ENCODE measurements at regions not wholly inside any gene's neighbourhood (a gene's known extent, or its start where the extent isn't known, plus 50 kb on each side); places are given as distances from the start of the nearest gene placed in this dataset.
"Not testable (repeated sequence)": the region's sequence is repeated elsewhere in the genome, so short reads cannot be mapped to it uniquely, and the experiment has no call there.

DNA sequence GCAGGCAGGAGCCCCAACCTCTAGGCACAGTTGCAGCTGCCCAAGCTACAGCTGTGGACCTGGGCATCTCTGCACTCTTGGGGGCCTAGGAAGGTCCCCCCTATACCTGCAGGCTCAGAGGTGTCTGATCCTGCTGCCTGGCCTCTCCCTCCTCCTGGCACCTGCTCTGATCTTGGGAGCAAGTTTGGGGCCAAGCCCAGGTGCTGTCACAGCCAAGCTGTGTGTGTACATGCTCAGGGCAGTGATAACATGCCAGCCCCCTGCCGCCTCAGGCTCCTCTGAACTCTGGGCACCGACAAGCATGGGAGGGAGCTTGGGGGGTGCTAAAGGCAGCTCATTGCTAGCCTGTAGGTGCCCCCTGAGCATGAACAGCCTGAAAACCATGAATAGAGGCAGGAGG is 829.6 kb upstream of the VRK2 start:
- no peaks in the 10 kb centered on the region for H3K4me1 ChIP-seq
- no peaks in the 10 kb centered on the region for H3K27me3 ChIP-seq
- peaks cover 0 to 13% (median 2%) of the 10 kb centered on the region in 4 donors for H3K9me3 ChIP-seq
- H3K27ac ChIP-seq, result no peak overlapping the region
- H3K36me3 ChIP-seq, result no peaks in the 10 kb centered on the region
- intact Hi-C loops (cut with DNase I), result no loop called here
- WGBS, 2 donors, result 93 to 98% methylated on average over 2 of the region's 2 CpGs
- H3K4me3 ChIP-seq, result no peak overlapping the region
- TF ChIP-seq EP300 (IDR thresholded peaks at IDR 0.05) (no peak), POLR2AphosphoS5 (IDR thresholded peaks at IDR 0.05) (no peak), POLR2A (IDR thresholded peaks at IDR 0.05) (no peak)
- TF ChIP-seq, protein P1, sequence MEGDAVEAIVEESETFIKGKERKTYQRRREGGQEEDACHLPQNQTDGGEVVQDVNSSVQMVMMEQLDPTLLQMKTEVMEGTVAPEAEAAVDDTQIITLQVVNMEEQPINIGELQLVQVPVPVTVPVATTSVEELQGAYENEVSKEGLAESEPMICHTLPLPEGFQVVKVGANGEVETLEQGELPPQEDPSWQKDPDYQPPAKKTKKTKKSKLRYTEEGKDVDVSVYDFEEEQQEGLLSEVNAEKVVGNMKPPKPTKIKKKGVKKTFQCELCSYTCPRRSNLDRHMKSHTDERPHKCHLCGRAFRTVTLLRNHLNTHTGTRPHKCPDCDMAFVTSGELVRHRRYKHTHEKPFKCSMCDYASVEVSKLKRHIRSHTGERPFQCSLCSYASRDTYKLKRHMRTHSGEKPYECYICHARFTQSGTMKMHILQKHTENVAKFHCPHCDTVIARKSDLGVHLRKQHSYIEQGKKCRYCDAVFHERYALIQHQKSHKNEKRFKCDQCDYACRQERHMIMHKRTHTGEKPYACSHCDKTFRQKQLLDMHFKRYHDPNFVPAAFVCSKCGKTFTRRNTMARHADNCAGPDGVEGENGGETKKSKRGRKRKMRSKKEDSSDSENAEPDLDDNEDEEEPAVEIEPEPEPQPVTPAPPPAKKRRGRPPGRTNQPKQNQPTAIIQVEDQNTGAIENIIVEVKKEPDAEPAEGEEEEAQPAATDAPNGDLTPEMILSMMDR (IDR thresholded peaks at IDR 0.05), result no peak
- DNase-seq, result no peak

DNA sequence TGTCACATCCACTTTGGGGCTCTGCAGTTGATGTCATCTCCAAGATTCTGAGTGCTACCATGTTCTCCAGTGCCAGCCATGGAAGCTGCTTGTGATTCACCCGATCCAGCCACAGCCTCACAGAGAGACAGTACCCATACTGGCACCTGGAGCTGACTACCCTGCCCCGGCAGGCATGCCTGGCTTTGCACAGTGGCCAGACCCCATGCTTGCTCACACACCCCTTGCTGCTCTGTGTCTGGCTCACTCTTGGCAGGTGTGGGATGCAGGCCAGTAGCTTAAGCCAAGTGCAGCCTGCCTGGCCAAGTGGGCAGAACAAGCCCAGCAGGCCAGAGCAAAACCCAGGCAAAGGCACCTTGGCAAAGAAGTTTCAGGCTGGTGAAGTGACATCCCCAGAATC is 828.4 kb upstream of the VRK2 start:
- no peak for DNase-seq
- intact Hi-C loops (cut with DNase I), result no loop called here
- H3K4me1 ChIP-seq, result no peaks in the 10 kb centered on the region
- H3K27ac ChIP-seq, result no peak overlapping the region
- peaks cover 0 to 13% (median 2%) of the 10 kb centered on the region in 4 donors for H3K9me3 ChIP-seq
- TF ChIP-seq POLR2A (IDR thresholded peaks at IDR 0.05), result no peak
- TF ChIP-seq EP300 (IDR thresholded peaks at IDR 0.05), result no peak
- TF ChIP-seq, protein P1 (IDR thresholded peaks at IDR 0.05), result no peak
- no peak for TF ChIP-seq POLR2AphosphoS5 (IDR thresholded peaks at IDR 0.05)
- no peak overlapping the region for H3K4me3 ChIP-seq
- WGBS, 2 donors, result 75 to 84% methylated on average over 2 of the region's 2 CpGs
- H3K27me3 ChIP-seq, result no peaks in the 10 kb centered on the region
- no peaks in the 10 kb centered on the region for H3K36me3 ChIP-seq

DNA sequence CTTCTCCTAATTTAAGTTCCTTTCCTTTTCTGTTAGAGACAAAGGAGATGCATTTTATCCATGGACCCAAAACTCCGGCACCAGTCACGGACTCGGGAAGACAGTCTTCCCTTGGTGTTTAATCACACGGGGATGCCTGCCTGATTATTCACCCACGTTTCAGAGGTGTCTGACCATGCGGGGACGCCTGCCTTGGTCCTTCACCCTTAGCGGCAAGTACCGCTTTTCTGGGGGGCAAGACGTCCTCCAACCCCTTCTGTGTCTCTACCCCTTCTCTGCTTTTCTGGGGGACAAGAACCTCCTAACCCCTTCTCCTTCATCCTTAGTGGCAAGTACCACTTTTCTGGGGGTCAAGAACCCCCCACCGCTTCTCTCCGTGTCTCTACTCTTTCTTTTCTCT is 816.9 kb upstream of the VRK2 start:
- H3K27me3 ChIP-seq; intact Hi-C loops (cut with DNase I); H3K27ac ChIP-seq; H3K4me3 ChIP-seq; H3K4me1 ChIP-seq; DNase-seq; H3K9me3 ChIP-seq; H3K36me3 ChIP-seq: not testable (repeated sequence)
- 89 to 91% methylated on average over 12 of the region's 12 CpGs for whole genome bisulfite sequencing, 2 donors

DNA sequence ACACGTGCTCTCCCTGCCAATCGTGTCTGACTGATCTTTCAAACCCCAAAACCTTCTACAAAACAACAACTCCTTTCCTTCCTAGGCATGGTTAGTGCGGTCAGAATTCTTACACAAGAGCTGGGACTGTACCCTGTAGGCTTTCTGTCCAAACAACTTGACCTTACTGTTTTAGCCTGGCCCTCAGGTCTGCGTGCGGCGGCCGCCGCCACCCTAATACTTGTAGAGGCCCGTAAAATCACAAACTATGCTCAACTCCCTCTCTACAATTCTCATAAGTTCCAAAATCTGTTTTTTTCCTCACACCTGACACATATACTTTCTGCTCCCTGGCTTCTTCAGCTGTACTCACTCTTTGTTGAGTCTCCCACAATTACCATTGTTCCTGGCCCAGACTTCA is 814.3 kb upstream of the VRK2 start:
- H3K27ac ChIP-seq, result not testable (repeated sequence)

DNA sequence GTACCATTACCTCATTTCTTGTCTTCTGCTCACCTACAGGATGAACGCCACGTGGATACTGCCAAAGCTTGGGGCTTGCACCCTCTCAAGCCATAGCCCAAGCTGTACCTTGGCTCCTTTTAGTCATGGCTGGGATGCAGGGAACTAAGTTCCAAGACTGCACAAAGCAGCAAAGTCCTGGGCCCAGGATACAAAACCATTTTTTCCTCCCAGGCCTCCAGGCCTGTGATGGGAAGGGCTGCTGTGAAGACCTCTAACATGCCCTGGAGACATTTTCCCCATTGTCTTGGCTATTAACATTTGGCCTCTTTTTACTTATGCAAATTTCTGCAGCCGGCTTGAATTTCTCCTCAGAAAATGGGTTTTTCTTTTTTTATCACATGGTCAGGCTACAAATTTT is 795.1 kb upstream of the VRK2 start:
- intact Hi-C loops (cut with DNase I); H3K27ac ChIP-seq; H3K36me3 ChIP-seq; DNase-seq; H3K27me3 ChIP-seq; H3K9me3 ChIP-seq; H3K4me1 ChIP-seq; H3K4me3 ChIP-seq: not testable (repeated sequence)
- WGBS, 2 donors, result 50 to 85% methylated on average over 3 of the region's 3 CpGs

More for the DNA sequence above, 814.3 kb upstream of the VRK2 start:
- H3K36me3 ChIP-seq; DNase-seq; H3K4me3 ChIP-seq; intact Hi-C loops (cut with DNase I); H3K4me1 ChIP-seq; H3K27me3 ChIP-seq; H3K9me3 ChIP-seq: not testable (repeated sequence)
- 87 to 88% methylated on average over 9 of the region's 9 CpGs for WGBS, 2 donors

DNA sequence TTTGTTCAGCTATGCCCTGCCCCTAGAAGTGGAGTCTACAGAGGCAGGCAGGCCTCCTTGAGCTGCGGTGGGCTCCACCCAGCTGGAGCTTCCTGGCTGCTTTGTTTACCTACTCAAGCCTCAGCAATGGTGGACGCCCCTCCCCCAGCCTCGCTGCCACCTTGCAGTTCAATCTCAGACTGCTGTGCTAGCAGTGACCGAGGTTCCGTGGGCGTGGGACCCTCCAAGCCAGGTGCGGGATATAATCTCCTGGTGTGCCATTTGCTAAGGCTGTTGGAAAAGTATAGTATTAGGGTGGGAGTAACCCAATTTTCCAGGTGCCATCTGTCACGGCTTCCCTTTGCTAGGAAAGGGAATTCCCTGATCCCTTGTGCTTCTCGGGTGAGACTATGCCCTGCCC is 770.2 kb upstream of the VRK2 start:
- H3K4me1 ChIP-seq; intact Hi-C loops (cut with DNase I); H3K9me3 ChIP-seq; H3K27me3 ChIP-seq; H3K36me3 ChIP-seq; H3K27ac ChIP-seq; DNase-seq; H3K4me3 ChIP-seq: not testable (repeated sequence)
- 75 to 90% methylated on average over 9 of the region's 9 CpGs for WGBS, 2 donors

DNA sequence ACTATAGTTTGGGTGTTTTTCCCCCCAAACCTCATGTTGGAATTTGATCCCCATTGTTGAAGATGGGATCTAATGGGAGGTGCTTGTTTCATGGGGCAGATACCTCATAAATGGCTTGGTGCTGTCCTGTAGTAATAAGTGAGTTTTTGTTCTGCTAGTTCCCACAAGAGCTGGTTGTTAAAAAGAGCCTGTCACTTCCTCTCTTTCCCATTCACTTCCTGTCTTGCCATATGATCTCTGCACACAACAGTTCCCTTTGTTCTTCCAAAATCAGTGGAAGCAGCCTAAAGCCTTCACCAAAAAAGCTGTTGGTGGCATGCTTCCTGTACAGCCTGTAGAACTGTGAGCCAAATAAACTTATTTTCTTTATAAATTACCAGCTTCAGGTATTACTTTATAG is 768.2 kb upstream of the VRK2 start:
- Histone ChIP-seq H3K9me3 (peaks cover 0 to 7% (median 2%) of the 10 kb centered on the region in 4 donors), H3K36me3 (no peaks in the 10 kb centered on the region), H3K27ac (no peak overlapping the region), H3K27me3 (no peaks in the 10 kb centered on the region), H3K4me1 (no peaks in the 10 kb centered on the region), H3K4me3 (no peak overlapping the region)
- DNase-seq, result no peak
- no peak for TF ChIP-seq EP300 (IDR thresholded peaks at IDR 0.05)
- no peak for TF ChIP-seq POLR2A (IDR thresholded peaks at IDR 0.05)
- TF ChIP-seq, protein P1 (IDR thresholded peaks at IDR 0.05), result no peak
- TF ChIP-seq POLR2AphosphoS5 (IDR thresholded peaks at IDR 0.05), result no peak
- intact Hi-C loops (cut with DNase I), result no loop called here
